IMR-90 (cell line): ENCODE measurements at regions not wholly inside any gene's neighbourhood (a gene's known extent, or its start where the extent isn't known, plus 50 kb on each side); places are given as distances from the start of the nearest gene placed in this dataset.
"Not testable (repeated sequence)": the region's sequence is repeated elsewhere in the genome, so short reads cannot be mapped to it uniquely, and the experiment has no call there.

ENCODE experiments used
- ATAC-seq: fragments of 200-7000 bp; cut with Tn5 transposase; 2 replicates; pipeline ENCODE4 v1.9.1; 2020; ENCODE audit warnings: low read depth, mild to moderate bottlenecking, moderate library complexity
- BruUV-seq: library from RNA; stranded (reverse); fragments of 400-500 nt; replicated peaks from 2 replicates; lab custom pipeline; 2021; lab: Mats Ljungman, UMichigan
- CTCF ChIA-PET: fragments of 300-600 bp; formaldehyde crosslinking; extraction: SDS; loops from one replicate; lab custom pipeline; 2021; ENCODE audit warnings: antibody characterized with exemption; lab: Yijun Ruan, JAX
- POLR2A ChIA-PET: fragments of 300-600 bp; sonication (Branson Sonifier 250); formaldehyde crosslinking; loops from one replicate; lab custom pipeline; 2022; ENCODE audit warnings: antibody characterized with exemption; ENCODE audit not compliant: unreplicated experiment; lab: Charles Lee
- DNase-seq: peaks from one replicate; pipeline ENCODE4 v3.0.0; 2013
- H2AFZ ChIP-seq: replicated peaks from 2 replicates; pipeline ENCODE3; 2013; ENCODE audit warnings: low read length, mild to moderate bottlenecking; ENCODE audit not compliant: poor library complexity
- H2AK5ac ChIP-seq: 2 replicates; pipeline ENCODE4 v1.6.1; 2013; ENCODE audit warnings: low read depth, low read length, inconsistent platforms
- H2AK9ac ChIP-seq: replicated peaks from 2 replicates; pipeline ENCODE3; 2013; ENCODE audit warnings: mild to moderate bottlenecking, low read depth, low read length, moderate library complexity; ENCODE audit not compliant: poor library complexity
- H2BK120ac ChIP-seq: 2 replicates; pipeline ENCODE4 v1.6.1; 2013; ENCODE audit warnings: low read depth, low read length, inconsistent platforms
- H2BK15ac ChIP-seq: 3 replicates; pipeline ENCODE4 v1.6.1; 2013; ENCODE audit warnings: low read depth, low read length, inconsistent platforms
- H2BK20ac ChIP-seq: 2 replicates; pipeline ENCODE4 v1.6.1; 2013; ENCODE audit warnings: low read depth, mild to moderate bottlenecking, inconsistent platforms, low read length, moderate library complexity
- H2BK5ac ChIP-seq: 2 replicates; pipeline ENCODE4 v1.6.1; 2013; ENCODE audit warnings: mild to moderate bottlenecking, low read depth, low read length, inconsistent platforms; ENCODE audit not compliant: poor library complexity, severe bottlenecking
- H3K14ac ChIP-seq: replicated peaks from 2 replicates; pipeline ENCODE4 v1.6.1; 2013; ENCODE audit warnings: low read depth, low read length, inconsistent platforms
- H3K18ac ChIP-seq: 2 replicates; pipeline ENCODE4 v1.6.1; 2013; ENCODE audit warnings: low read depth, low read length, control low read depth
- H3K23ac ChIP-seq: 2 replicates; pipeline ENCODE4 v1.6.1; 2013; ENCODE audit warnings: low read depth, low read length, inconsistent platforms
- H3K27ac ChIP-seq: 2 replicates; pipeline ENCODE4 v1.5.1; 2013; ENCODE audit warnings: mild to moderate bottlenecking, control low read depth, low read length; ENCODE audit not compliant: insufficient read depth
- H3K27me3 ChIP-seq: 2 replicates; pipeline ENCODE4 v1.6.1; 2013; ENCODE audit warnings: low read length; ENCODE audit not compliant: control insufficient read depth, insufficient read depth
- H3K36me3 ChIP-seq: 2 replicates; pipeline ENCODE4 v1.6.1; 2013; ENCODE audit warnings: low read length, mixed read lengths; ENCODE audit not compliant: control insufficient read depth, insufficient read depth
- H3K4ac ChIP-seq: 2 replicates; pipeline ENCODE4 v1.6.1; 2013; ENCODE audit warnings: low read depth, low read length, inconsistent platforms
- H3K4me1 ChIP-seq: 2 replicates; pipeline ENCODE4 v1.6.1; 2013; ENCODE audit warnings: low read length, mixed read lengths; ENCODE audit not compliant: control insufficient read depth, insufficient read depth
- H3K4me2 ChIP-seq: 2 replicates; pipeline ENCODE4 v1.6.1; 2013; ENCODE audit warnings: low read depth, mild to moderate bottlenecking, control low read depth, low read length, moderate library complexity
- H3K4me3 ChIP-seq: 2 replicates; pipeline ENCODE4 v1.5.1; 2013; ENCODE audit warnings: low read depth, mild to moderate bottlenecking, control low read depth, low read length, moderate library complexity; ENCODE audit not compliant: insufficient read depth
- H3K56ac ChIP-seq: 2 replicates; pipeline ENCODE4 v1.6.1; 2013; ENCODE audit warnings: low read length, inconsistent platforms; ENCODE audit not compliant: insufficient read depth; ENCODE audit errors: extremely low read depth
- H3K79me1 ChIP-seq, 2 experiments: 2 replicates each; pipeline ENCODE4 v1.6.1; 2013; ENCODE audit warnings: low read length in 2 of 2, inconsistent platforms in 1 of 2, low read depth in 1 of 2
- H3K9ac ChIP-seq: 2 replicates; pipeline ENCODE4 v1.6.1; 2013; ENCODE audit warnings: low read depth, low read length, control low read depth
- H3K9me1 ChIP-seq: 2 replicates; pipeline ENCODE4 v1.6.1; 2013; ENCODE audit warnings: low read length, inconsistent platforms; ENCODE audit not compliant: insufficient read depth
- H3K9me3 ChIP-seq: 2 replicates; pipeline ENCODE4 v1.6.1; 2013; ENCODE audit warnings: low read length; ENCODE audit not compliant: control insufficient read depth, insufficient read depth
- H4K20me1 ChIP-seq: 2 replicates; pipeline ENCODE4 v1.6.1; 2013; ENCODE audit warnings: low read length, inconsistent platforms; ENCODE audit not compliant: insufficient read depth
- H4K5ac ChIP-seq: 2 replicates; pipeline ENCODE4 v1.6.1; 2013; ENCODE audit warnings: mild to moderate bottlenecking, low read depth, low read length, control low read depth
- H4K8ac ChIP-seq, 2 experiments: 2 replicates each; pipeline ENCODE4 v1.6.1; 2013; ENCODE audit warnings: low read depth in 2 of 2, low read length in 2 of 2, control low read depth in 1 of 2, inconsistent platforms in 1 of 2
- H4K91ac ChIP-seq: 2 replicates; pipeline ENCODE4 v1.6.1; 2013; ENCODE audit warnings: low read depth, low read length, inconsistent platforms; ENCODE audit not compliant: insufficient read depth
- WGBS, 2 experiments: methylation state at CpG; one replicate each; pipeline versions ENCODE4 v1.1.5 to v1.1.7; 2013; ENCODE audit warnings: missing lambda C conversion rate in 2 of 2; ENCODE audit not compliant: insufficient read length in 1 of 2; ENCODE audit errors: extremely low coverage in 2 of 2; 5-methylcytosine and 5-hydroxymethylcytosine counted together
- dilution Hi-C: fragments of 300-500 bp; cut with HindIII; formaldehyde crosslinking; loops from one replicate; pipeline ENCODE4 v1.14.3; 2018; ENCODE audit warnings: low sequenced_read_pairs; ENCODE audit not compliant: unreplicated experiment
- in situ Hi-C: fragments of 300-500 bp; cut with MboI; formaldehyde crosslinking; loops from 3 replicates; pipeline ENCODE4 v1.14.3; 2019; ENCODE audit warnings: low sequenced_read_pairs, inconsistent platforms, mixed read lengths
- intact Hi-C: fragments of 100-400 bp; cut with micrococcal nuclease; formaldehyde crosslinking; loops from 2 replicates; pipeline ENCODE4 v1.10.0; 2022

- H2AFZ ChIP-seq, H2BK20ac ChIP-seq, H3K23ac ChIP-seq, H3K4me3 ChIP-seq, H4K20me1 ChIP-seq, H4K5ac ChIP-seq, H3K4me2 ChIP-seq, H4K8ac ChIP-seq, CTCF ChIA-PET, DNase-seq, H2AK5ac ChIP-seq, H3K4me1 ChIP-seq, BruUV-seq, H2AK9ac ChIP-seq, H2BK15ac ChIP-seq, H3K56ac ChIP-seq, H3K79me1 ChIP-seq, H3K9ac ChIP-seq, H3K27ac ChIP-seq, H3K18ac ChIP-seq, H4K91ac ChIP-seq, H3K14ac ChIP-seq, H3K4ac ChIP-seq, H3K27me3 ChIP-seq, dilution Hi-C loops, in situ Hi-C loops, H3K9me1 ChIP-seq, H2BK5ac ChIP-seq, ATAC-seq, H2BK120ac ChIP-seq, H3K36me3 ChIP-seq, intact Hi-C loops: not testable (repeated sequence)
- peaks cover 22% of the 10 kb centered on the region for H3K9me3 ChIP-seq
- WGBS, 2 experiments: no CpG with 5 or more reads among the region's 7 CpGs
- POLR2A ChIA-PET: interaction anchor here (0.6 kb wide), 1 partner anchor 40 kb away, joined by 4 read pairs; no protein-coding TSS in a partner anchor
These were observed 670.1 kb downstream of the TMEM121 start for GRCh38 chr14:106196459-106196858.

GRCh38 chr14:106197264-106197663, 670.9 kb downstream of the TMEM121 start:
- H2BK20ac ChIP-seq, H2BK15ac ChIP-seq, H3K4ac ChIP-seq, H4K91ac ChIP-seq, ATAC-seq, H3K9ac ChIP-seq, H3K23ac ChIP-seq, H2AK9ac ChIP-seq, H3K9me1 ChIP-seq, H2AFZ ChIP-seq, H4K5ac ChIP-seq, H2BK5ac ChIP-seq, dilution Hi-C loops, H3K27ac ChIP-seq, intact Hi-C loops, H4K20me1 ChIP-seq, H3K18ac ChIP-seq, H3K14ac ChIP-seq, DNase-seq, CTCF ChIA-PET, H2BK120ac ChIP-seq, H3K4me2 ChIP-seq, H3K56ac ChIP-seq, H3K36me3 ChIP-seq, H3K79me1 ChIP-seq, H4K8ac ChIP-seq, H3K4me3 ChIP-seq, H3K4me1 ChIP-seq, H3K27me3 ChIP-seq, in situ Hi-C loops, H2AK5ac ChIP-seq, BruUV-seq, POLR2A ChIA-PET: not testable (repeated sequence)
- peaks cover 26% of the 10 kb centered on the region for H3K9me3 ChIP-seq
- WGBS, 2 experiments: no CpG with 5 or more reads among the region's 4 CpGs
